Mesendoderm (in vitro differentiated cells): ENCODE measurements at regions not wholly inside any gene's neighbourhood (a gene's known extent, or its start where the extent isn't known, plus 50 kb on each side); places are given as distances from the start of the nearest gene placed in this dataset.
A peak's percentile ranks its signal among the peaks of the same experiment; 100 is the strongest.

Experiments
- DNase-seq: peaks from one replicate; pipeline ENCODE4 v3.0.0; 2013
- H2AK5ac ChIP-seq: 2 replicates; pipeline ENCODE4 v1.6.1; 2013; ENCODE audit warnings: low read length, inconsistent platforms
- H2BK120ac ChIP-seq: 2 replicates; pipeline ENCODE4 v1.6.1; 2013; ENCODE audit warnings: low read depth, mild to moderate bottlenecking, low read length, moderate library complexity, mixed read lengths
- H2BK15ac ChIP-seq: replicated peaks from 2 replicates; pipeline ENCODE4 v1.6.1; 2013; ENCODE audit warnings: low read depth, mild to moderate bottlenecking, moderate library complexity
- H2BK5ac ChIP-seq: 2 replicates; pipeline ENCODE4 v1.6.1; 2013; ENCODE audit warnings: low read length, inconsistent platforms
- H3K18ac ChIP-seq: 2 replicates; pipeline ENCODE4 v1.6.1; 2013; ENCODE audit warnings: mild to moderate bottlenecking, low read length, mixed read lengths
- H3K23ac ChIP-seq: one replicate; pipeline ENCODE4 v1.6.1; 2013; ENCODE audit warnings: low read length
- H3K27ac ChIP-seq: 2 replicates; pipeline ENCODE4 v1.5.1; 2013; ENCODE audit warnings: low read depth, mild to moderate bottlenecking, inconsistent platforms, low read length, moderate library complexity
- H3K27me3 ChIP-seq: 2 replicates; pipeline ENCODE4 v1.6.1; 2013; ENCODE audit warnings: low read length, control low read depth, mild to moderate bottlenecking, inconsistent platforms; ENCODE audit not compliant: insufficient read depth, poor library complexity
- H3K36me3 ChIP-seq: 2 replicates; pipeline ENCODE4 v1.6.1; 2013; ENCODE audit warnings: low read length, inconsistent platforms; ENCODE audit not compliant: control insufficient read depth, insufficient read depth
- H3K4ac ChIP-seq: one replicate; pipeline ENCODE4 v1.6.1; 2013; ENCODE audit warnings: low read depth, mild to moderate bottlenecking, low read length, moderate library complexity
- H3K4me1 ChIP-seq: 2 replicates; pipeline ENCODE4 v1.6.1; 2013; ENCODE audit warnings: low read depth, low read length, inconsistent platforms; ENCODE audit not compliant: control insufficient read depth
- H3K4me2 ChIP-seq: 2 replicates; pipeline ENCODE4 v1.6.1; 2013; ENCODE audit warnings: low read length
- H3K4me3 ChIP-seq: 2 replicates; pipeline ENCODE4 v1.5.1; 2013; ENCODE audit warnings: mild to moderate bottlenecking, low read length
- H3K56ac ChIP-seq: one replicate; pipeline ENCODE4 v1.6.1; 2013; ENCODE audit warnings: low read length
- H3K79me1 ChIP-seq: 2 replicates; pipeline ENCODE4 v1.6.1; 2013; ENCODE audit warnings: low read length, inconsistent platforms
- H3K79me2 ChIP-seq: 2 replicates; pipeline ENCODE4 v1.6.1; 2013; ENCODE audit warnings: mild to moderate bottlenecking, low read length; ENCODE audit not compliant: control insufficient read depth, insufficient read depth
- H3K9ac ChIP-seq: 2 replicates; pipeline ENCODE4 v1.6.1; 2013; ENCODE audit warnings: low read length, inconsistent platforms
- H4K5ac ChIP-seq: one replicate; pipeline ENCODE4 v1.6.1; 2013; ENCODE audit warnings: low read length
- H4K8ac ChIP-seq: one replicate; pipeline ENCODE4 v1.6.1; 2013; ENCODE audit warnings: low read depth, mild to moderate bottlenecking, control low read depth, low read length, moderate library complexity
- WGBS: extraction: QIAGEN DNeasy Blood & Tissue Kit; methylation state at CpG from one replicate; pipeline ENCODE4 v1.1.7; 2013; ENCODE audit warnings: low lambda C conversion rate, missing lambda C conversion rate; ENCODE audit not compliant: insufficient coverage; ENCODE audit errors: extremely low coverage; 5-methylcytosine and 5-hydroxymethylcytosine counted together

- Histone ChIP-seq H3K9ac (no peak overlapping the region), H3K4ac (no peak overlapping the region), H3K27ac (no peak overlapping the region), H2BK15ac (no peak overlapping the region), H4K5ac (no peak overlapping the region), H3K79me2 (no peaks in the 10 kb centered on the region), H3K4me2 (no peak overlapping the region), H3K27me3 (no peaks in the 10 kb centered on the region), H2BK5ac (no peak overlapping the region), H2BK120ac (no peak overlapping the region), H3K36me3 (no peaks in the 10 kb centered on the region), H2AK5ac (no peak overlapping the region), H3K4me3 (no peak overlapping the region), H3K23ac (no peak overlapping the region), H3K79me1 (no peaks in the 10 kb centered on the region), H4K8ac (no peak overlapping the region), H3K4me1 (no peaks in the 10 kb centered on the region), H3K56ac (no peak overlapping the region), H3K18ac (no peak overlapping the region)
- 100% methylated on average over 1 of the region's 2 CpGs for WGBS
- peak; percentile 14 for DNase-seq
Measured at GRCh38 chr13:87498681-87499080, 172.5 kb upstream of the SLITRK5 start.

GRCh38 chr13:87524775-87525174, 146.4 kb upstream of the SLITRK5 start:
- no peak for DNase-seq
- H3K27ac ChIP-seq, result no peak overlapping the region
- H3K27me3 ChIP-seq, result no peaks in the 10 kb centered on the region
- no peaks in the 10 kb centered on the region for H3K4me1 ChIP-seq
- WGBS, result no CpG with 5 or more reads among the region's 3 CpGs
- H3K36me3 ChIP-seq, result no peaks in the 10 kb centered on the region
- no peak overlapping the region for H3K4me2 ChIP-seq
- no peak overlapping the region for H2BK15ac ChIP-seq
- no peak overlapping the region for H3K4me3 ChIP-seq
- H3K79me1 ChIP-seq, result no peaks in the 10 kb centered on the region
- no peak overlapping the region for H2BK120ac ChIP-seq
- H3K23ac ChIP-seq, result no peak overlapping the region
- H3K79me2 ChIP-seq, result no peaks in the 10 kb centered on the region
- H4K8ac ChIP-seq, result no peak overlapping the region
- no peak overlapping the region for H2BK5ac ChIP-seq
- no peak overlapping the region for H3K18ac ChIP-seq
- H3K9ac ChIP-seq, result no peak overlapping the region
- H4K5ac ChIP-seq, result no peak overlapping the region
- no peak overlapping the region for H2AK5ac ChIP-seq
- no peak overlapping the region for H3K56ac ChIP-seq
- no peak overlapping the region for H3K4ac ChIP-seq

GRCh38 chr13:87533776-87534175, 137.4 kb upstream of the SLITRK5 start:
- H3K4me2 ChIP-seq, result no peak overlapping the region
- no peaks in the 10 kb centered on the region for H3K36me3 ChIP-seq
- no peak for DNase-seq
- no peak overlapping the region for H2AK5ac ChIP-seq
- H2BK15ac ChIP-seq, result no peak overlapping the region
- H3K9ac ChIP-seq, result no peak overlapping the region
- no peak overlapping the region for H2BK5ac ChIP-seq
- no peak overlapping the region for H3K23ac ChIP-seq
- H3K4ac ChIP-seq, result no peak overlapping the region
- no peak overlapping the region for H3K56ac ChIP-seq
- no peak overlapping the region for H3K4me3 ChIP-seq
- no peaks in the 10 kb centered on the region for H3K79me2 ChIP-seq
- H3K18ac ChIP-seq, result no peak overlapping the region
- H3K27ac ChIP-seq, result no peak overlapping the region
- H3K27me3 ChIP-seq, result no peaks in the 10 kb centered on the region
- H3K79me1 ChIP-seq, result no peaks in the 10 kb centered on the region
- H3K4me1 ChIP-seq, result no peaks in the 10 kb centered on the region
- no peak overlapping the region for H4K8ac ChIP-seq
- H4K5ac ChIP-seq, result no peak overlapping the region
- H2BK120ac ChIP-seq, result no peak overlapping the region

- no peak overlapping the region for H3K56ac ChIP-seq
- no peak overlapping the region for H2AK5ac ChIP-seq
- H4K8ac ChIP-seq, result no peak overlapping the region
- H3K23ac ChIP-seq, result no peak overlapping the region
- H4K5ac ChIP-seq, result no peak overlapping the region
- WGBS, result no CpG with 5 or more reads among the region's 1 CpG
- no peak overlapping the region for H3K4ac ChIP-seq
- no peaks in the 10 kb centered on the region for H3K36me3 ChIP-seq
- no peaks in the 10 kb centered on the region for H3K27me3 ChIP-seq
- no peak overlapping the region for H2BK120ac ChIP-seq
- no peak for DNase-seq
- no peak overlapping the region for H2BK5ac ChIP-seq
- no peak overlapping the region for H3K27ac ChIP-seq
- no peak overlapping the region for H2BK15ac ChIP-seq
- H3K18ac ChIP-seq, result no peak overlapping the region
- H3K79me2 ChIP-seq, result no peaks in the 10 kb centered on the region
- no peak overlapping the region for H3K9ac ChIP-seq
- H3K4me2 ChIP-seq, result no peak overlapping the region
- no peaks in the 10 kb centered on the region for H3K79me1 ChIP-seq
- no peaks in the 10 kb centered on the region for H3K4me1 ChIP-seq
- H3K4me3 ChIP-seq, result no peak overlapping the region
Measured at GRCh38 chr13:87535911-87536310, 135.3 kb upstream of the SLITRK5 start.

- no peak overlapping the region for H3K4ac ChIP-seq
- H4K8ac ChIP-seq, result no peak overlapping the region
- H3K4me2 ChIP-seq, result no peak overlapping the region
- H3K79me1 ChIP-seq, result no peaks in the 10 kb centered on the region
- no peak overlapping the region for H2BK5ac ChIP-seq
- H3K27ac ChIP-seq, result no peak overlapping the region
- no peak overlapping the region for H2AK5ac ChIP-seq
- no peaks in the 10 kb centered on the region for H3K79me2 ChIP-seq
- H3K56ac ChIP-seq, result no peak overlapping the region
- H3K36me3 ChIP-seq, result no peaks in the 10 kb centered on the region
- no peaks in the 10 kb centered on the region for H3K27me3 ChIP-seq
- H3K18ac ChIP-seq, result no peak overlapping the region
- WGBS, result no CpG with 5 or more reads among the region's 2 CpGs
- H4K5ac ChIP-seq, result no peak overlapping the region
- no peak overlapping the region for H3K4me3 ChIP-seq
- H3K9ac ChIP-seq, result no peak overlapping the region
- H2BK120ac ChIP-seq, result no peak overlapping the region
- H2BK15ac ChIP-seq, result no peak overlapping the region
- no peak for DNase-seq
- H3K23ac ChIP-seq, result no peak overlapping the region
- no peaks in the 10 kb centered on the region for H3K4me1 ChIP-seq
Measured at GRCh38 chr13:87536499-87536898, 134.7 kb upstream of the SLITRK5 start.

- Histone ChIP-seq H3K79me1 (no peaks in the 10 kb centered on the region), H3K79me2 (no peaks in the 10 kb centered on the region), H2AK5ac (no peak overlapping the region), H3K36me3 (no peaks in the 10 kb centered on the region), H3K4me2 (no peak overlapping the region), H3K4me3 (no peak overlapping the region), H4K5ac (no peak overlapping the region), H3K9ac (no peak overlapping the region), H3K27ac (no peak overlapping the region), H3K23ac (no peak overlapping the region), H4K8ac (no peak overlapping the region), H3K27me3 (no peaks in the 10 kb centered on the region), H2BK15ac (no peak overlapping the region), H3K56ac (no peak overlapping the region), H2BK120ac (no peak overlapping the region), H3K4me1 (no peaks in the 10 kb centered on the region), H3K18ac (no peak overlapping the region), H2BK5ac (no peak overlapping the region), H3K4ac (no peak overlapping the region)
- no CpG with 5 or more reads among the region's 2 CpGs for WGBS
- no peak for DNase-seq
Measured at GRCh38 chr13:87536899-87537298, 134.3 kb upstream of the SLITRK5 start.
